Mucosa of rectum (tissue), 2 donors: ENCODE measurements at regions not wholly inside any gene's neighbourhood (a gene's known extent, or its start where the extent isn't known, plus 50 kb on each side); places are given as distances from the start of the nearest gene placed in this dataset.

ENCODE experiments used
- H3K27ac ChIP-seq, 2 donors: one replicate each; pipeline ENCODE4 v1.7.0; 2013; ENCODE audit warnings: inconsistent platforms in 2 of 2, low read depth in 2 of 2, low read length in 2 of 2
- H3K27me3 ChIP-seq, 2 donors: one replicate each; pipeline ENCODE4 v1.7.0; 2013; ENCODE audit warnings: low read length in 2 of 2; ENCODE audit not compliant: control insufficient read depth in 2 of 2, insufficient read depth in 2 of 2
- H3K36me3 ChIP-seq, 2 donors: one replicate each; pipeline ENCODE4 v1.7.0; 2013; ENCODE audit warnings: low read length in 2 of 2; ENCODE audit not compliant: control insufficient read depth in 2 of 2, insufficient read depth in 2 of 2
- H3K4me1 ChIP-seq, 2 donors: one replicate each; pipeline ENCODE4 v1.7.0; 2013; ENCODE audit warnings: low read length in 2 of 2, mild to moderate bottlenecking in 1 of 2; ENCODE audit not compliant: control insufficient read depth in 2 of 2, insufficient read depth in 2 of 2
- H3K4me3 ChIP-seq, 2 donors: one replicate each; pipeline ENCODE4 v1.7.0; 2013; ENCODE audit warnings: low read length in 2 of 2
- H3K9ac ChIP-seq, 2 donors: one replicate each; pipeline ENCODE4 v1.7.0; 2013; ENCODE audit warnings: low read length in 2 of 2, low read depth in 1 of 2, mild to moderate bottlenecking in 1 of 2
- H3K9me3 ChIP-seq, 2 donors: one replicate each; pipeline ENCODE4 v1.7.0; 2013; ENCODE audit warnings: low read length in 2 of 2; ENCODE audit not compliant: control insufficient read depth in 2 of 2
- donor health status: healthy.
- donor health status: Normal muscosa, but diverticular disease.

DNA sequence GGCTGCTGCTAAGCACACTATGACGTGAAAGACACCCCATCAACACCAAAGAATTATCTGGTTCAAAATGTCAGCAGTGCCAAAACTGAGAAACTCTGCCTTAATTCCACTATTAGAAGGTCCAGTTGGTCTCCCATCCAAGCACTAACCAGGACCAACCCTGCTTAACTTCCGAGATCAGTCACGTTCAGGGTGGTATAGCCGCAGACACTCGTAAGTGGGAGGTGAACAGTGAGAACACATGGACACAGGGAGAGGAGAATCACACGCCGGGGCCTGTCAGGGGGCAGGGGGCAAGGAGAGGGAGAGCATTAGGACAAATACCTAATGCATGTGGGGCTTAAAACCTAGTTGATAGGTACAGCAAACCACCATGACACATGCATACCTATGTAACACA lies 83.4 kb downstream of the C13orf42 start:
- peaks cover 2 to 6% of the 10 kb centered on the region in 2 donors for H3K9me3 ChIP-seq
- H3K36me3 ChIP-seq, result no peaks in the 10 kb centered on the region
- no peak overlapping the region for H3K4me3 ChIP-seq
- no peaks in the 10 kb centered on the region for H3K4me1 ChIP-seq
- no peak overlapping the region for H3K27ac ChIP-seq
- no peak overlapping the region for H3K9ac ChIP-seq
- H3K27me3 ChIP-seq, result no peaks in the 10 kb centered on the region

DNA sequence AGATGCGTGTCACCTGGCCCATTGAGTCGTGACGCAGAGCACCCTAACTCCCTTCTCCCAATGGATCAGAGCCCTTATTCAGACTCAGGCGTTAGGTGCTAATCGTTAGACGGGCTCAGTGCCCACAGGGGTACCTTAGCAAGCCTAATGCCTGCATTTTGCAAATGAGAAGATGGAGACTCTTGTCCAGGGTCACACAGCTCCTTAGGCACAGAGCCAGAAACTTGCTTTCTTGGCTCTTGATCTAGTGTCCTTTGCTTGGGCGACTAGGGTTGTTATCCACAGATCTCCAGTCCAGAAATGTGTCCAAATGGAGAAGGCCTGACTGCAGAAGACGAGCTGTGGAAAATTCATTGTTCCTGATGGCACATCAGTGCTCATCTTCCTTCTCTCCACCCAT lies 85.1 kb downstream of the C13orf42 start:
- no peak overlapping the region for H3K4me3 ChIP-seq
- H3K27me3 ChIP-seq, result no peaks in the 10 kb centered on the region
- no peaks in the 10 kb centered on the region for H3K36me3 ChIP-seq
- no peak overlapping the region for H3K27ac ChIP-seq
- no peak overlapping the region for H3K9ac ChIP-seq
- H3K4me1 ChIP-seq, result no peaks in the 10 kb centered on the region
- H3K9me3 ChIP-seq, result peaks cover 2 to 6% of the 10 kb centered on the region in 2 donors

DNA sequence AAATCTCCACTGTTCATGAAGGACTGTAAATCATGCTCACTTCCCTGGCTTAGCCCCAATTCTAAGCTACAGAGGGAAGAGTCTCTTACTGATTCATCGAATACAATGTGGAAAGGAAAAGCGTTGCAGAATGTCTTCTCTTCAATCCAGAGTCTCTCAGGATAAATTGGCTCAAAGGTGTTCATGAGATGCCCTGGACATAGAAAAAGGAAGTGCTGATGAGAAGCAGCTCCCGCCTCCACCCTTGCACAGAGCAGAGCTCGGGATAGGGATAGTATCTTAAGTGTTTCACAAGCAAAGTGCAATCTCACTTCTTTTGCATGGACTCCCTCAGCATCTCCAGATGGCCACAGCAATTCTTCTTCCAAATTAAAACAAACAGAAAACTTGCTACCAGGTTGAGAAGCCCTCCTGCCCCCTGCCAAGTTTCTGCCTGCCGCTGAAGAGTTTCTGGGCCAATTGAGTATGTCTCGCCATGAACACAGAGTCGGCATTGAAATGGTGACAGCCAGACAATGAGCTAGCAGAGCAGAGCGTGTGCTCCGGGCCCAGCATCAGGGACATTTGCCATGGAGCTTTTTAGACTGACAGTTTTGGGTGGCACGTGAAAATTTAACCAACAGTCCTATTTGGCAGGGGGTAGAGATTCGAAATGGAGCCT lies 85.7 kb downstream of the C13orf42 start:
- Histone ChIP-seq H3K27me3 (no peaks in the 10 kb centered on the region), H3K9ac (no peak overlapping the region), H3K9me3 (peaks cover 2 to 6% of the 10 kb centered on the region in 2 donors), H3K4me1 (no peaks in the 10 kb centered on the region), H3K4me3 (no peak overlapping the region), H3K36me3 (no peaks in the 10 kb centered on the region), H3K27ac (no peak overlapping the region)

DNA sequence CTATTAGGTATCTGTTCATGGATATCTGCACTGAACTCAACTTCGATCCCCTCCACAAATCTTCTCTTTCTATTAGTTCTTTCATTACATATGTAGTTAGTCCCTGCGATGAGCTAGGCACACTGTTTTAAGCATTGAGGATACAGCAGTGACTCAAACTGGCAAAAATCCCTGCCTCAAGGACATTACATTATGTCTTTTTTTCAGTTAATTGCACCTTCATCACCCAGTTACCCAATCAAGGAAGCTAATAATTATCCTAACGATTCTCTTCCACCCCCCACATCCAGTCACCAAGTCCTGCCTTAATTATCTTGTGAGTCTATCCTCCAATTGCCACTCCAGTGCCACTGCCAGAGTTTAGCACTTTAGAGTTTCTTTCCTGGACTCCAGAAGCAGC lies 89.3 kb downstream of the C13orf42 start:
- Histone ChIP-seq H3K36me3 (no peaks in the 10 kb centered on the region), H3K27me3 (no peaks in the 10 kb centered on the region), H3K27ac (no peak overlapping the region), H3K4me1 (no peaks in the 10 kb centered on the region), H3K9me3 (peaks cover 2 to 6% of the 10 kb centered on the region in 2 donors), H3K4me3 (no peak overlapping the region), H3K9ac (no peak overlapping the region)

DNA sequence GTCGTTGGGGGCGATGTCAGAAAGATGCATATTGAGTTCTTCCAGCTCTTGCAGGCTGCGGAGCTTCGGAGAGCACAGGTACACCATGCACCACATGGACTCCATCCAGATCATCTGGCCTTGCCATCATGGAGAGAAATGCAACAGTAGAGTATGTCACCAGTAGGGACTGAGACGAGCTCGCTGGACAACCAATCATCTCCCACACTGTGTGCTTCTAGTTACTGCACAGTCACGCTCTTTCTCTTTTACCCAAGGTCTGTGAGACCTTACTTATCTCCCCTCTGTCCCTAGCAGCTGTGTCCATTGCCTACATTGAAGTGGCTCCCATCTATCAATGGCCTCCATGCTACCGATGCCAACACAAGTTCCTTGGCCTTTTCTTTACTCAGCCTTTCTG lies 90.5 kb downstream of the C13orf42 start:
- no peak overlapping the region for H3K4me3 ChIP-seq
- no peak overlapping the region for H3K27ac ChIP-seq
- no peaks in the 10 kb centered on the region for H3K27me3 ChIP-seq
- H3K9ac ChIP-seq, result no peak overlapping the region
- peaks cover 0 to 2% of the 10 kb centered on the region in 2 donors for H3K36me3 ChIP-seq
- no peaks in the 10 kb centered on the region for H3K4me1 ChIP-seq
- peaks cover 2 to 6% of the 10 kb centered on the region in 2 donors for H3K9me3 ChIP-seq

DNA sequence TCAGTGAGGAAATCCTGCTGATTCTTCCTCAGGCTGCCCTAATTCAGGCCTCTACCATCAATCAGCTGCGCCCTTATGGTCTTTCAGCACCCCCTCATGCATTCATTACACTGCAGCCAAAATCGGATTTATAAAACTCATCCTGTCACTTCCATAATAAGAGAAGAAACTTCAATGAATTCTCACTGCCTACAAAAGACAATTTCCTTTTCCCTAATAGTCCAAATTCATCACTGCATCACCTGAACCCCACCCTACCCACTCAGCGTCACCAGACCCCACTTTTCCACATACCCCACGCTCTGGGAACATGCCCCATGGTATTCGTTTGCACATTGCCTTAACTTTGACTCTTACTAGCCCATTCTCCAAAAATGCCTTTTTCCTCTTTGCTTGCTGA lies 92.0 kb downstream of the C13orf42 start:
- peaks cover 2 to 5% of the 10 kb centered on the region in 2 donors for H3K9me3 ChIP-seq
- H3K27ac ChIP-seq, result no peak overlapping the region
- peaks cover 0 to 2% of the 10 kb centered on the region in 2 donors for H3K36me3 ChIP-seq
- H3K4me3 ChIP-seq, result no peak overlapping the region
- H3K27me3 ChIP-seq, result no peaks in the 10 kb centered on the region
- H3K4me1 ChIP-seq, result no peaks in the 10 kb centered on the region
- no peak overlapping the region for H3K9ac ChIP-seq

DNA sequence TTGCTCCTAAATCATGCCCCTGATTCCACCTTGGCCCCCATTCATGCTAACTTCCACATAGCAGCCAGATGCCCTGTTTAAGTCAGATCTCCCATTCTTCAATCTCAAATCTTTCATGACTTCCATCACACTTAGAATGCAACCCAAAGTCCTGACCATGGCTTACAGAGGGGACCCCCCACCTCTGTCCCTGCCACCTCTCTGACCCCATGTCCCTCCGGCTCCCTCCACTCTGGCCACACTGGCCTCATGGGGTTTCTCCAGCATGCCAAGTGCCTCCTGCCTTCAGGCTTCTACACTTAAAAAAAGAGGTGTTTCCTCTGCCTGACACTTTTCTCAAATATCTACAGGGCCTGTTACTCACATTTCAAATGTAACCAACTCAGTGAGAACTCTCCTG lies 93.6 kb downstream of the C13orf42 start:
- Histone ChIP-seq H3K9me3 (peaks cover 0 to 3% of the 10 kb centered on the region in 2 donors), H3K27ac (no peak overlapping the region), H3K9ac (no peak overlapping the region), H3K4me1 (no peaks in the 10 kb centered on the region), H3K4me3 (no peak overlapping the region), H3K36me3 (peaks cover 0 to 2% of the 10 kb centered on the region in 2 donors), H3K27me3 (no peaks in the 10 kb centered on the region)

DNA sequence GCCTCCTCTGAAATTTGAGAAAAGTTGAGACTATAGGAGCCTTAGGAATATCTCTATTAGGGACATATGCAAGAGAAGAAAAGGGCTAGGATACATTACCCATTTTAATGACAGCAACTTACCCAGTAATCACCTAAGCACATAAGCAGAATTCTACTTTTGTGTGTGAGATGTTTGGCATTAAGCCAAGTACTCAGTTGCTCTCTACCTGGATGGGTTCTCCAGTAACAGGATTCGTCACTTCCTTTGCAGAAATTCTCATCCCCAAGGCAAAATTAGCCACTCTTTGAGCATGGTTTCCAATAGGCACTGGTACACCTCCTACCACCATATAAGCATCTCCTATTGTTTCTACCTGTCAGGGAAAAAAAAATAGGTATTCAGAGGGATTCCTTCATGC lies 95.1 kb downstream of the C13orf42 start:
- peaks cover 0 to 3% of the 10 kb centered on the region in 2 donors for H3K9me3 ChIP-seq
- H3K4me3 ChIP-seq, result no peak overlapping the region
- H3K36me3 ChIP-seq, result peaks cover 0 to 2% of the 10 kb centered on the region in 2 donors
- H3K9ac ChIP-seq, result no peak overlapping the region
- no peak overlapping the region for H3K27ac ChIP-seq
- H3K27me3 ChIP-seq, result no peaks in the 10 kb centered on the region
- H3K4me1 ChIP-seq, result no peaks in the 10 kb centered on the region

DNA sequence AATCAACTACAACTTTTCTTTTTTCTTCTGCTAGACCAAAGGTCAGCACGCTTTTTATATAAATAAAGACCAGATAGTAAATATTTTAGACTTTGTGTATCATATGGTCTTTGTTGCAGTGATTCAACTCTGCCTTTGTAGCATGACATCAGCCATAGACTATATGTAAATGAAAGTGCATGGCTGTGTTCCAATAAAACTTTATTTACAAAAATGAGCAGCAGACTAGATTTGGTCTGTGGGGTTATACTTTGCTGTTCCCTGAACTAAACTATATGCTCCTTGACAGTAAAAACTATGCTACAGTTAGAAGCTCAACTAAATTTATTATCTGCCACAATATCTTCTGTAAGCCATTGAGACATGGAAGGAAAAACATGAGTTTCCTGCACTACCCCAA lies 100.0 kb downstream of the RNASEH2B start:
- H3K9ac ChIP-seq, result no peak overlapping the region
- no peaks in the 10 kb centered on the region for H3K36me3 ChIP-seq
- H3K9me3 ChIP-seq, result peaks cover 0 to 3% of the 10 kb centered on the region in 2 donors
- peaks cover 0 to 4% of the 10 kb centered on the region in 2 donors for H3K4me1 ChIP-seq
- H3K4me3 ChIP-seq, result no peak overlapping the region
- H3K27me3 ChIP-seq, result no peaks in the 10 kb centered on the region
- no peak overlapping the region for H3K27ac ChIP-seq

DNA sequence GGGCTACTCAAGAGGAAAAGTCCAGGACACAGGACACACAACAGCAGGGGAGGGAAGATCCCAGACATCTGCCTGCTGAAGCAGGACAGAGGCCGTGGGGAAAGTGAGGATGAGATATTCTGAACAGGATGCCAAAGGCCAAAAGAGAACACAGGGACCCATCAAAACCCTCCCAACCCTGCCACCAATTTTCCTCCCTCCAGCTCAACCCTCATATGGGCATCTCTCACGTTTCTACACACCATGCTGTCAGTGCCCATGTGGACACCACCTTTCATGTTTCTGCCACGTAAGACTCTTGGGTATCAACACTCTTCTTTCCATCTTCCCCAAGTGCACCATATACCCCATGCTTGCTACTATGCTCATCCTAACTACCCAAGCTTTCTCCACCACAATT lies 97.6 kb downstream of the RNASEH2B start:
- H3K27me3 ChIP-seq, result no peaks in the 10 kb centered on the region
- H3K4me3 ChIP-seq, result no peak overlapping the region
- no peaks in the 10 kb centered on the region for H3K9me3 ChIP-seq
- peak overlapping the region in 1 of 2 donors; percentile 65 for H3K27ac ChIP-seq
- H3K4me1 ChIP-seq, result peaks cover 0 to 4% of the 10 kb centered on the region in 2 donors
- no peaks in the 10 kb centered on the region for H3K36me3 ChIP-seq
- H3K9ac ChIP-seq, result no peak overlapping the region
